GM13976 (cell line): ENCODE measurements at regions not wholly inside any gene's neighbourhood (a gene's known extent, or its start where the extent isn't known, plus 50 kb on each side); places are given as distances from the start of the nearest gene placed in this dataset.

Source experiments
- DNase-seq: peaks from one replicate; pipeline ENCODE4 v3.0.0; 2012; ENCODE audit warnings: low spot score
- in situ Hi-C: fragments of 300-500 bp; cut with MboI; formaldehyde crosslinking; loops from one replicate; pipeline ENCODE4 v1.12.0; 2022; ENCODE audit warnings: low sequenced_read_pairs, mixed read lengths, inconsistent platforms; ENCODE audit not compliant: unreplicated experiment
- TF ChIP-seq, protein P1 (sequence below): IDR thresholded peaks from 2 replicates; pipeline ENCODE4 v1.5.1; 2012; ENCODE audit warnings: borderline replicate concordance, mild to moderate bottlenecking; ENCODE audit not compliant: insufficient read depth; ENCODE audit errors: extremely low read depth, missing control alignments, control extremely low read depth

DNA sequence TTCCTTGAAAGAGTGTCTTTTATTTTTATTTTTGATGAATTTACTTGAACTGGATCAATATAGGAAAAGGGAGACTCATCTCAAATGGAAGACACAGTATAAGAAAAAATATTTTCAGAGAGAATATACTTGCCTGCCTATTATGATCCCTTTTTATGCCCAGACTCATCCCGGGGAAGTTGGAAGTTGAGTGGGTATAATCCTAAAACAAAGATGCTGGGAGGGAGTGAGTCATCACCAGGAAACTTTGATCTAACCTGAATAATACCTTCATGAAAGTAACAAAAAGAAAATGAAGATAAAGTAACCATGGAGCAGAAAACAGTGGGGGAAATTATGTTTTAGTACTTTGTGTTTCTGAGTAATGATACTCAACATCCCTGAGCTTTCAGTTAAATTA lies 1514.0 kb downstream of the FAM181B start:
- in situ Hi-C loops = no loop called here
- TF ChIP-seq, protein P1, sequence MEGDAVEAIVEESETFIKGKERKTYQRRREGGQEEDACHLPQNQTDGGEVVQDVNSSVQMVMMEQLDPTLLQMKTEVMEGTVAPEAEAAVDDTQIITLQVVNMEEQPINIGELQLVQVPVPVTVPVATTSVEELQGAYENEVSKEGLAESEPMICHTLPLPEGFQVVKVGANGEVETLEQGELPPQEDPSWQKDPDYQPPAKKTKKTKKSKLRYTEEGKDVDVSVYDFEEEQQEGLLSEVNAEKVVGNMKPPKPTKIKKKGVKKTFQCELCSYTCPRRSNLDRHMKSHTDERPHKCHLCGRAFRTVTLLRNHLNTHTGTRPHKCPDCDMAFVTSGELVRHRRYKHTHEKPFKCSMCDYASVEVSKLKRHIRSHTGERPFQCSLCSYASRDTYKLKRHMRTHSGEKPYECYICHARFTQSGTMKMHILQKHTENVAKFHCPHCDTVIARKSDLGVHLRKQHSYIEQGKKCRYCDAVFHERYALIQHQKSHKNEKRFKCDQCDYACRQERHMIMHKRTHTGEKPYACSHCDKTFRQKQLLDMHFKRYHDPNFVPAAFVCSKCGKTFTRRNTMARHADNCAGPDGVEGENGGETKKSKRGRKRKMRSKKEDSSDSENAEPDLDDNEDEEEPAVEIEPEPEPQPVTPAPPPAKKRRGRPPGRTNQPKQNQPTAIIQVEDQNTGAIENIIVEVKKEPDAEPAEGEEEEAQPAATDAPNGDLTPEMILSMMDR = no peak
- DNase-seq = no peak

DNA sequence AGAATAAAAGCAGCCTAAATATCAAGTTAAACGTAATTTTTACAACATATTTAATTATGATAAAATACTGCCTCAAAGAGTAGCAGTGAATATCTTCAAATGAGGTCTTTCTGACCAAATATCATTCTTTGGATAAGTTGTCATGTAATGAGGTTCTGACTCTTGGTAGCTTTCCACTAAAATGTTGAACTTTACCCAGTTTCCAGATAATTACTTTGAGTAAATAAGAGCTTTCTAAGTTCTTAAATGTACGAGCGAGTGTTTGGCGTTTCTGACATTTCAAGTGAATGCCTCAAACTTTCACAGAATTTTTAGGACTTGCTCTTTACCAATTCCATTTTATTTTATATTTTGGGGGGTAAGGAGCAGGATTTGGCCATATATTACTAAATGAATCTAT lies 1515.2 kb downstream of the FAM181B start:
- in situ Hi-C loops = no loop called here
- TF ChIP-seq, protein P1 = no peak
- DNase-seq = no peak

DNA sequence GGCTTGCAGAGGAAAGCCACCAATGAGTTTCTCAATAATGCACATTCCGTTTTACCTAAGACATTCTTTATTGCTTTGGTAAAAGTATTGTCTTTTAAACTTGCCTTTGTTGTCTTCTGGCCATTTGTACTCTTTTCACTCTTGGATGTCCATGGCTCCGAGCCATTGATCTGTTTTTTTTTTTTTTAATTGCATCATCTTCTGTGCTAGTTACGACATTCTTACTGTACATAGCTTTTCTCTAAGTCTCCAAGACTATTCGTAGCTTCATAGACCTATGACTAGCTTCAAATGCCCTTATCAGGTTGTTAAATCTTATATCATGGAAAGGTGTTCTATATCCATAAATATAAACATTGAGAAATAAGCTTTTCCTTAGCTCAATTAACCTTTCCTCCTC lies 1522.6 kb downstream of the FAM181B start:
- TF ChIP-seq, protein P1 = no peak
- in situ Hi-C loops = no loop called here

DNA sequence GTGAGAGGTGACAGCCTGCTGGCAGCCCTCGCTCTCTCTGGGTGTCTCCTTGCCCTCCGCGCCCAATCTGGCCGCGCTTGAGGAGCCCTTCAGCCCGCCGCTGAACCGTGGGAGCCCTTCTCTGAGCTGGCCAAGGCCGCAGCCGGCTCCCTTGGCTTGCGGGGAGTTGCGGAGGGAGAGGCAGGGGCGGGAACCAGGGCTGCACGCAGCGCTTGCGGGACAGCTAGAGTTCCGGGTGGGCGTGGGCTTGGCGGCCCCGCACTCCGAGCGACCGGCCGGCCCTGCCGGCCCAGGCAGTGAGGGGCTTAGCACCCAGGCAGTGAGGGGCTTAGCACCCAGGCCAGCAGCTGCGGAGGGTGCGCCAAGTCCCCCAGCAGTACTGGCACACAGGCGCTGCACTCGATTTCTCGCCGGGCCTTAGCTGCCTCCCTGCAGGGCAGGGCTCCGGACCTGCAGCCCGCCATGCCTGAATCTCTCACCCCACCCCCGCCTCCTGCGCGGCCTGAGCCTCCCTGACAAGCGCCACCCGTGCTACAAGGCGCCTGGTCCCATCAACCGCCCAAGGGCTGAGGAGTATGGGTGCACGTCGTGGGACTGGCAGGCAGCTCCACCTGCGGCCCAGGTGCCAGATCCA lies 1526.1 kb downstream of the FAM181B start:
- no peak for DNase-seq
- TF ChIP-seq, protein P1 = no peak
- in situ Hi-C loops = no loop called here

More for the DNA sequence above, 1522.6 kb downstream of the FAM181B start:
- DNase-seq = no peak

DNA sequence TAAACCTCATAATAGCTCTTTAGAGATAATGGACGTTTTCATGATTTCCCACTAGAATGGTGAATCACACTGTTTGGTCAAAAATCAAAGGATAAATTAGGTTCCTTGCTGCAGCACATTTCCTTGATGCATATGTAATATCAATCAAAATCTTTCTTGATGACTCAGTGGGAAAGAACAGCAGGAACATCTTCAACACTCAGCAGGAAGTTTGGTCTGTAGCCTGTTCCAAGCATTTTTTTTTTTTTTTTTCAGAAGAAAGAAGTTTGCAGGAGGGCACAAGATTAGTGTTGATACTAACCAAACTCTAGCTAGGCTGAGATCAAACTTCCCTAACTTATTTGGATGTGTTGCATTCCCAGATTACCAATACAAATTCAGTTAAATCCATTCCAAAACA lies 1529.8 kb downstream of the FAM181B start:
- DNase-seq = no peak
- TF ChIP-seq, protein P1 = no peak
- in situ Hi-C loops = no loop called here

DNA sequence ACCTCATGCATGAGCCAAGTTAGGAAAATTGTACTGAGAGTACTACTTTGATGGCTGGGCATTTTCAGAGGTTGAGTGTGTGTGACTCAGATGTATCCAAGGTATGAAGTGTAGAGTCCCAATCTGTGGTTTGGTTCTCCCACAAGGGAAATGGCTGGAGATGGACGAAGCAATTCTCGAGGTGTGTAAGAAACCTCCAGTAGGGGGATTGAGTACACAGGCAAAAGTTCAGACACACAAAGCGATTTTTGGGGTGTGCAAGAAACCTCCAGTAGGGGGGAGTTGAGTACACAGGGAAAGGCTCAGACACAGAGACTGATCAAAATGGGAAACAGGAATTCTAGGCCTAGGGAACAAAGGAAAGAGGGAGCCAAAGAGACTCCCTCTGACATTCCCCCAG lies 1536.3 kb downstream of the FAM181B start:
- DNase-seq = no peak
- TF ChIP-seq, protein P1 = no peak
- in situ Hi-C loops = no loop called here
